Liver (tissue), 3 donors: ENCODE measurements at regions not wholly inside any gene's neighbourhood (a gene's known extent, or its start where the extent isn't known, plus 50 kb on each side); places are given as distances from the start of the nearest gene placed in this dataset.

Experiments
- CTCF ChIP-seq: fragments of 150-350 bp; IDR thresholded peaks from 2 replicates; pipeline ENCODE4 v1.5.1; 2017; ENCODE audit warnings: improper control_type of control experiment, low read depth, low read length; ENCODE audit not compliant: missing input control
- TAF1 ChIP-seq: conservative IDR thresholded peaks from 2 replicates; pipeline ENCODE4 v1.6.1; 2016; ENCODE audit warnings: antibody characterized with exemption, mild to moderate bottlenecking
- donor health status: healthy.
- donor health status: healthy.

- TF ChIP-seq CTCF (no peak), TAF1 (no peak)
Observed at GRCh38 chr14:34318014-34318413, 144.0 kb downstream of the SPTSSA start.
